Choroid plexus epithelial cell (primary cell): ENCODE measurements at regions not wholly inside any gene's neighbourhood (a gene's known extent, or its start where the extent isn't known, plus 50 kb on each side); places are given as distances from the start of the nearest gene placed in this dataset.

ENCODE experiments used
- DNase-seq: peaks from one replicate; pipeline ENCODE4 v3.0.0-alpha.2; 2010; ENCODE audit warnings: low read depth
- H3K4me3 ChIP-seq: 2 replicates; pipeline ENCODE4 v1.5.1; 2011; ENCODE audit warnings: low read depth, mild to moderate bottlenecking, control low read depth, low read length, moderate library complexity
- TF ChIP-seq, protein P1 (sequence below): conservative IDR thresholded peaks from 2 replicates; pipeline ENCODE4 v1.5.1; 2011; ENCODE audit warnings: low read depth, mild to moderate bottlenecking, control low read depth, inconsistent platforms, low read length, moderate library complexity

- DNase-seq, result peak; percentile 39
- TF ChIP-seq, protein P1, sequence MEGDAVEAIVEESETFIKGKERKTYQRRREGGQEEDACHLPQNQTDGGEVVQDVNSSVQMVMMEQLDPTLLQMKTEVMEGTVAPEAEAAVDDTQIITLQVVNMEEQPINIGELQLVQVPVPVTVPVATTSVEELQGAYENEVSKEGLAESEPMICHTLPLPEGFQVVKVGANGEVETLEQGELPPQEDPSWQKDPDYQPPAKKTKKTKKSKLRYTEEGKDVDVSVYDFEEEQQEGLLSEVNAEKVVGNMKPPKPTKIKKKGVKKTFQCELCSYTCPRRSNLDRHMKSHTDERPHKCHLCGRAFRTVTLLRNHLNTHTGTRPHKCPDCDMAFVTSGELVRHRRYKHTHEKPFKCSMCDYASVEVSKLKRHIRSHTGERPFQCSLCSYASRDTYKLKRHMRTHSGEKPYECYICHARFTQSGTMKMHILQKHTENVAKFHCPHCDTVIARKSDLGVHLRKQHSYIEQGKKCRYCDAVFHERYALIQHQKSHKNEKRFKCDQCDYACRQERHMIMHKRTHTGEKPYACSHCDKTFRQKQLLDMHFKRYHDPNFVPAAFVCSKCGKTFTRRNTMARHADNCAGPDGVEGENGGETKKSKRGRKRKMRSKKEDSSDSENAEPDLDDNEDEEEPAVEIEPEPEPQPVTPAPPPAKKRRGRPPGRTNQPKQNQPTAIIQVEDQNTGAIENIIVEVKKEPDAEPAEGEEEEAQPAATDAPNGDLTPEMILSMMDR, result no peak
- H3K4me3 ChIP-seq, result peak overlapping the region; percentile 25
Measured at GRCh38 chr3:110165753-110166152, 828.4 kb upstream of the DPPA4 start.

- H3K4me3 ChIP-seq, result no peak overlapping the region
- no peak for DNase-seq
- TF ChIP-seq, protein P1, result no peak
Measured at GRCh38 chr3:110166791-110167190, 829.4 kb upstream of the DPPA4 start.

GRCh38 chr3:110174908-110175307 is 837.6 kb upstream of the DPPA4 start:
- peak; percentile 7 for DNase-seq
- H3K4me3 ChIP-seq, result no peak overlapping the region
- TF ChIP-seq, protein P1, result no peak

DNA sequence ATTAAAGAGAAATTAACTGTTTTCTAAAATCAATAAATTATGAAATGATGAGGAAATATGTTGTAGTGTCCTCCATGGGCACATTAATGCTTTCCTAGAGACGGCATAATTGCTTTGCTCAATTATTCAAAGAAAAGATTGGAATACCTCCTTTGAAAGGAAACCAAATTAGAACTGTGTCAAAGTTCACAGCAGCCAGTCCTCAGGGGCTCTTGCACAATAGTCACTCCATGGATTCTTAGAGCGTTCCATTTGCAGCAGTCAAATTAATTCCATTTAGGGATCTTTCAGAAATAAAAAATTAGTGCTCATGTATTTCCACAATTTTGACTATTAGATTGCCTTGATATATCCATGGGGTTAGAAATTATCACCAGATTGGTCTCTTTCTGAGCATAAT is 841.6 kb upstream of the DPPA4 start:
- TF ChIP-seq, protein P1, result no peak
- peak; percentile 26 for DNase-seq
- H3K4me3 ChIP-seq, result no peak overlapping the region

DNA sequence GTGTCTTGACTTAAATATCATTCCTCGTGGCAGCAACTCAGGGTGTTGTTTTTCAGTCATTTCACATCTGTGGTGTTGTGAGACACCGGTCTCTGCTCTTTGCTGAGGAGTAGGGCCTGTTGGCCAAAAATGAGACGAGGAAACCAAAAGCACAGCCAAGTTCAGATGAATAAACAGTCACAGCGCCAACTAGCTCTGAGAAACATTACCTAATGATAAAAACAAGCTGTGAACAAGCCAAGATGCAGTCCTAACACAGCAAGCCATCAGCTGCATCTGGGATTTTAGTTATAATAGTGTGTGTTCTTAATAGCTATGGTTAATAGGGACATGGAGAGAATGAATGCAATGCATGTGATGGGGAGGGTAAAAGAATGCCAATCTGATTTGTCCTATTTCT is 843.4 kb upstream of the DPPA4 start:
- TF ChIP-seq, protein P1, result peak; percentile 46
- peak; percentile 75 for DNase-seq
- no peak overlapping the region for H3K4me3 ChIP-seq

GRCh38 chr3:110181226-110181625 is 843.9 kb upstream of the DPPA4 start:
- no peak overlapping the region for H3K4me3 ChIP-seq
- peak; percentile 3 for DNase-seq
- TF ChIP-seq, protein P1, result no peak

DNA sequence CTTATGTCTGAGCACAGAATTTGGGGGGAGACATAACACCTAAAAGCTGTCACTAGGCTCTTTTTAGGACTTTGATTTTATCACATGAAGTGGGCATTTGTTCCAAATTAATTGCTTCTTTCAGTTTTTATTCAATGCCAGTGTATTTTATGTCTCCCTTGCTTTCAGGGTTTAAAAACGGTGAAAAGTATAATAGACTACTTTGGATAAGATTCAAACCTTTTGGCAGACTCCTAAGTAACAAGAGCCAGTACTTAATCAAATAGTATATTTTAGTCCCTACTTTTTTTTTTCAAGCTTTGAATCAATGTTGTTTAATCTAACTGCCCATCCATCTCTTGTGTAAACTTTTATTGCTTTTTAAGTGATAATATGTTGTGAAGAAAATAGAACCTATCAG is 847.2 kb upstream of the DPPA4 start:
- H3K4me3 ChIP-seq, result no peak overlapping the region
- TF ChIP-seq, protein P1, result no peak
- no peak for DNase-seq
